ENCODE measurements at regions not wholly inside any gene's neighbourhood (a gene's known extent, or its start where the extent isn't known, plus 50 kb on each side); places are given as distances from the start of the nearest gene placed in this dataset.

DNA sequence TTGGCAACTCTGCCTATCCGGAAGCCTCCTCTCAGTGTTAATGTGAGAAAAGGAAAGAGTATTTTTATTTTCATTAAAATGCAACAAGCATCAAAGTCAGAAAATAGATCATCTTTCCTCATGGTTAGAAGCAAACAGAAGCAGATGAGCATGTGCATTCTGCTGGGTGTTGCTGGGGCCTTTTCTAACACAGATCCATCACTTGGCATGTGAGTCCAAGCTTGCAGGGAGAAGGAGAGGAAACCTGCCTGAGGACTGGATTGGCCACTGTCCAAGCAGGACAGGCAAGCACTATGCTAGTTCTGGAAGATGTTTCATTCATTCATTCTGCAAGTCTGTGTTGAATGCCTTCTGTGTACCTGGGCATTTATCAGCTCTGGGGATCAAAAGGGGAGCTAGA is 348.7 kb upstream of the PCSK5 start:
- TF ChIP-seq EZH2phosphoT487 (IDR thresholded peaks at IDR 0.05; ENCODE audit: borderline replicate concordance) (no peak), POLR2A (IDR thresholded peaks at IDR 0.05; ENCODE audit: borderline replicate concordance, extremely low read depth, insufficient read depth, insufficient read length) (no peak), TCF7L2 (IDR thresholded peaks at IDR 0.05; ENCODE audit: borderline replicate concordance, extremely low read depth, insufficient read depth, insufficient read length) (no peak), POLR2AphosphoS5 (IDR thresholded peaks at IDR 0.05; ENCODE audit: low read depth, low read length) (no peak), ZNF274 (IDR thresholded peaks at IDR 0.05; ENCODE audit: low read depth, low read length) (no peak), EGR1 (IDR thresholded peaks at IDR 0.05; ENCODE audit: low read depth) (no peak), EZH2 (IDR thresholded peaks at IDR 0.05) (no peak)
- TF ChIP-seq, protein P1, sequence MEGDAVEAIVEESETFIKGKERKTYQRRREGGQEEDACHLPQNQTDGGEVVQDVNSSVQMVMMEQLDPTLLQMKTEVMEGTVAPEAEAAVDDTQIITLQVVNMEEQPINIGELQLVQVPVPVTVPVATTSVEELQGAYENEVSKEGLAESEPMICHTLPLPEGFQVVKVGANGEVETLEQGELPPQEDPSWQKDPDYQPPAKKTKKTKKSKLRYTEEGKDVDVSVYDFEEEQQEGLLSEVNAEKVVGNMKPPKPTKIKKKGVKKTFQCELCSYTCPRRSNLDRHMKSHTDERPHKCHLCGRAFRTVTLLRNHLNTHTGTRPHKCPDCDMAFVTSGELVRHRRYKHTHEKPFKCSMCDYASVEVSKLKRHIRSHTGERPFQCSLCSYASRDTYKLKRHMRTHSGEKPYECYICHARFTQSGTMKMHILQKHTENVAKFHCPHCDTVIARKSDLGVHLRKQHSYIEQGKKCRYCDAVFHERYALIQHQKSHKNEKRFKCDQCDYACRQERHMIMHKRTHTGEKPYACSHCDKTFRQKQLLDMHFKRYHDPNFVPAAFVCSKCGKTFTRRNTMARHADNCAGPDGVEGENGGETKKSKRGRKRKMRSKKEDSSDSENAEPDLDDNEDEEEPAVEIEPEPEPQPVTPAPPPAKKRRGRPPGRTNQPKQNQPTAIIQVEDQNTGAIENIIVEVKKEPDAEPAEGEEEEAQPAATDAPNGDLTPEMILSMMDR (IDR thresholded peaks at IDR 0.05 in 2 of 3, conservative IDR thresholded peaks at IDR 0.05 in 1 of 3; ENCODE audit: borderline replicate concordance in 1 of 3, insufficient read depth in 1 of 3, low read depth in 2 of 3, low read length in 2 of 3), result no peak
